ENCODE measurements at regions not wholly inside any gene's neighbourhood (a gene's known extent, or its start where the extent isn't known, plus 50 kb on each side); places are given as distances from the start of the nearest gene placed in this dataset.

GRCh38 chr6:168133168-168133561, 54.2 kb upstream of the FRMD1 start:
- 16 to 28% (median 19%) methylated on average over 11 to 13 of the region's 13 CpGs for WGBS, 4 donors
- H3K4me3 ChIP-seq, result peak overlapping the region in 10 of 12 donors; percentile 1 to 46 (median 36)
- TF ChIP-seq CTCF (IDR thresholded peaks at IDR 0.05) (peak in 2 of 12 donors; percentile 3 to 5), POLR2A (IDR thresholded peaks at IDR 0.05) (no peak)
- no peaks in the 10 kb centered on the region for H3K27me3 ChIP-seq
- peaks cover 0 to 23% (median 17%) of the 10 kb centered on the region in 12 donors for H3K4me1 ChIP-seq
- DNase-seq (peak in 4 of 5 donors; percentile 50 to 61 (median 56)), ATAC-seq (peak; percentile 33 to 70 (median 52))
- H3K9me3 ChIP-seq, result no peaks in the 10 kb centered on the region
- H3K27ac ChIP-seq, result peak overlapping the region in 8 of 12 donors; percentile 1 to 58 (median 46)
- intact Hi-C loops (cut with DNase I), result loop anchor here (1.0 to 10.0 kb wide), 10 partner anchors 71 to 658 kb away; no protein-coding TSS in a partner anchor
- H3K36me3 ChIP-seq, result no peaks in the 10 kb centered on the region

GRCh38 chr6:168132531-168133167, 53.6 kb upstream of the FRMD1 start:
- intact Hi-C loops (cut with DNase I), result loop anchor here (1.0 to 10.0 kb wide), 10 partner anchors 70 to 658 kb away; no protein-coding TSS in a partner anchor
- Histone ChIP-seq H3K4me1 (peaks cover 0 to 23% (median 17%) of the 10 kb centered on the region in 12 donors), H3K36me3 (no peaks in the 10 kb centered on the region), H3K4me3 (peak overlapping the region in 10 of 12 donors; percentile 1 to 46 (median 36)), H3K27me3 (no peaks in the 10 kb centered on the region), H3K9me3 (no peaks in the 10 kb centered on the region), H3K27ac (peak overlapping the region in 8 of 12 donors; percentile 0 to 56 (median 38))
- TF ChIP-seq POLR2A (IDR thresholded peaks at IDR 0.05), result no peak
- TF ChIP-seq CTCF (IDR thresholded peaks at IDR 0.05), result peak; percentile 40 to 80 (median 64)
- WGBS, 4 donors, result 13 to 22% (median 17%) methylated on average over 32 to 34 of the region's 34 CpGs
- DNase-seq (peak in 4 of 5 donors; percentile 69 to 76 (median 74)), ATAC-seq (peak; percentile 72 to 88 (median 81))

- Histone ChIP-seq H3K36me3 (no peaks in the 10 kb centered on the region), H3K9me3 (no peaks in the 10 kb centered on the region), H3K27me3 (no peaks in the 10 kb centered on the region), H3K4me1 (peaks cover 0 to 23% (median 17%) of the 10 kb centered on the region in 12 donors), H3K27ac (no peak overlapping the region), H3K4me3 (no peak overlapping the region)
- DNase-seq, result no peak
- intact Hi-C loops (cut with DNase I), result loop anchor here (2.0 to 10.0 kb wide), 8 partner anchors 69 to 657 kb away; no protein-coding TSS in a partner anchor
- no peak for TF ChIP-seq CTCF (IDR thresholded peaks at IDR 0.05)
- no peak for TF ChIP-seq POLR2A (IDR thresholded peaks at IDR 0.05)
- ATAC-seq, result no peak
- WGBS, 4 donors, result 85 to 92% (median 90%) methylated on average over 20 of the region's 20 CpGs
Measured at GRCh38 chr6:168131464-168132415, 52.7 kb upstream of the FRMD1 start.

All from heart left ventricle (tissue), 16 donors.